HG02610 (cell line): ENCODE measurements at regions not wholly inside any gene's neighbourhood (a gene's known extent, or its start where the extent isn't known, plus 50 kb on each side); places are given as distances from the start of the nearest gene placed in this dataset.

Source experiments
- ATAC-seq: cut with Tn5 transposase; IDR thresholded peaks from one replicate; pipeline ENCODE4 v1.9.1; 2021; ENCODE audit warnings: mild to moderate bottlenecking, moderate library complexity; ENCODE audit not compliant: unreplicated experiment

GRCh38 chr9:12613071-12613470, 80.1 kb upstream of the TYRP1 start:
- no peak for ATAC-seq

GRCh38 chr9:12614488-12614887, 78.7 kb upstream of the TYRP1 start:
- ATAC-seq = no peak

GRCh38 chr9:12618956-12619355, 74.2 kb upstream of the TYRP1 start:
- no peak for ATAC-seq

- ATAC-seq = no peak
Measured at GRCh38 chr9:12625844-12626243, 67.3 kb upstream of the TYRP1 start.

GRCh38 chr9:12627096-12627495, 66.1 kb upstream of the TYRP1 start:
- no peak for ATAC-seq

DNA sequence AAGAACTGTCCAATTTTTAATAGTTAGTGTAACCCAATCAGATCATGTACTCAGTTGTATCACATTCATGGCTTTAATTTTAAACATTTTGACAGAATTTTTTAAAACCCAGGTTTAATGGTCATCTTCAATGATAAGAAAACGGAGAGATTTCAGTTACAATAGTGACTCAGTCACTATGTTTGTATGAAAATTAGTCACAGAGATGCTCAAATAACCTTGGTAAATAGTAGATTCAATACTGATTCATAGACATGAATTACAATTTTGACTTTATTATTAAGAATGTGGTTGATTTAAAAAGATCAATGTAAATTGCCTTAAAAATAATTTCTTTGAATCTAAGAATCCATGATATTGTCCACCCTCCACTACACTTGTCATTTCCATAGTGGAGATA, 64.6 kb upstream of the TYRP1 start:
- no peak for ATAC-seq

GRCh38 chr9:12629067-12629466, 64.1 kb upstream of the TYRP1 start:
- no peak for ATAC-seq

- no peak for ATAC-seq
Measured at GRCh38 chr9:12631866-12632265, 61.3 kb upstream of the TYRP1 start.

- no peak for ATAC-seq
Measured at GRCh38 chr9:12633016-12633765, 60.0 kb upstream of the TYRP1 start.

DNA sequence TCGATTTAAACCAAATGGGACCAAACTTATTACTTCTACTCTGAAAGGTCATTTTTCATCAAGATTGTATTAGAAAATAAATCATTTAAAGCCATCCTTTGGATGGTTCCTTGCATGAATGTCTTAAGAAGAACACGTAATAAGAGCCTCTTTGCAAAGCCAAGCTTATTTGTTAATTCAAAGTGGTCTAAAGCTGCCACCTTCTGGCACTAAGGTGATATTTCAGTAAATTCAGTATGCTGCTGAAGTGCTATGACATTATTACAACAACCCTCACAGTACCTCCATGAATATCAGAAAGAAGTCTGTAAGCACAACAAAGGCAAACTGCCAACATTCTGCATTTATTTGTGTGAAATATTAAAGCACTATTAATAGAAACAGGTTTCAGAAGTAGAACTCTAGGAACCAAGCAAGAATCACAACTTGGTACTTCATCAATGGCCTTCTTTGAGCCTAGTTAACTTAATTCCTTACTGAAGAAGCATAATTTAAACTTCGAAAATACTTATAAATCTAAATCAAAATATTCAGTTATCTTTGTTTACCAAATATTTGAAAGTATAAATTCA, 53.1 kb upstream of the TYRP1 start:
- no peak for ATAC-seq

DNA sequence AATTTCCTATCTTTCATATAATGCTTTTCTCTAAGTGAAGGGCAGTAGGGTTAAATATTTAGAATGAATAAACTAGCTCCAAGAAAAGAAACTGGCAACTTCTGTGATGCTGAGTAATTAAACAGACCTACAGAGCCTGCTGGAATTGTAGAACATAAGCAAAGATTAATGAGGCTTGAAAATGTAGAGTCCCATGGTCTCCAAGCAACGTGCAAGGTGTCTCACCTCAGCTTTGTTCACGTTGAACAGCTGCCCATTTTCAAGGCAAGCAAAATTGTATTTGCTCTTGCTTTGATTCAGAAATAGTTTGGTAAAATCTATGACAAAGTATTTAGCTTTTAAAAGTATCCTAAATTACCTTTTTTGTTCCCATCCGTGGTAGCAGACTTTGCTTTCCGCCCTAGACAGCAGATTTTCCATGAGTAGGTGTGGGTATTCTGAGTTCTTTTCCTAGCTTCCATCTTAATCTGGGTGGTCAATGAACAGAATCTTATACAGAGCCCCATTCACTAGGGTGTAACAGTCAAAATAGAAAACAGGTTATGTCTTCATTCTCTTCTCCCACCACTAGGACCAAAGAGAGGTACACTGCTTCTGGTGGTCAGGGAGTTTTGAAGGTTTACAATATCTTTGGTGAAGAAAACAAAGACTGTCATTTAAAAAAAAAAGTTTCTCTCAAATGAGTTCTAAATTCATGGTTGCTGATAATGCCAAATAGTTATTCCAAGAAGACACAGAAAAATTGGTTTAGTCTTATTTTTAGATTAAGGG, 52.1 kb upstream of the TYRP1 start:
- no peak for ATAC-seq
